Progenitor cell of endocrine pancreas (in vitro differentiated cells): ENCODE measurements at regions not wholly inside any gene's neighbourhood (a gene's known extent, or its start where the extent isn't known, plus 50 kb on each side); places are given as distances from the start of the nearest gene placed in this dataset.

ENCODE experiments used
- DNase-seq: peaks from one replicate; pipeline ENCODE4 v3.0.0; 2021; ENCODE audit warnings: low spot score; ENCODE audit not compliant: unreplicated experiment
- H3K27ac Mint-ChIP-seq: 2 replicates; pipeline ENCODE4 v1.8.0; 2021; ENCODE audit warnings: mild to moderate bottlenecking, moderate library complexity, mixed read lengths
- H3K27me3 Mint-ChIP-seq: 2 replicates; pipeline ENCODE4 v1.8.0; 2021; ENCODE audit warnings: mixed read lengths
- H3K36me3 Mint-ChIP-seq: 2 replicates; pipeline ENCODE4 v1.8.0; 2022; ENCODE audit warnings: mixed read lengths; ENCODE audit not compliant: insufficient read depth
- H3K4me1 Mint-ChIP-seq: 2 replicates; pipeline ENCODE4 v1.8.0; 2021; ENCODE audit warnings: low read depth, mixed read lengths
- H3K4me3 Mint-ChIP-seq: 2 replicates; pipeline ENCODE4 v1.8.0; 2021; ENCODE audit warnings: low read depth, mild to moderate bottlenecking, moderate library complexity, mixed read lengths
- H3K9me3 Mint-ChIP-seq: 2 replicates; pipeline ENCODE4 v1.8.0; 2021; ENCODE audit warnings: low read depth, mixed read lengths
- TF ChIP-seq, protein P1 (sequence below): fragments of 200-600 bp; sonication (generic); IDR thresholded peaks from one replicate; pipeline ENCODE4 v1.5.0; 2021; ENCODE audit warnings: antibody characterized with exemption, mild to moderate bottlenecking; ENCODE audit not compliant: unreplicated experiment

DNA sequence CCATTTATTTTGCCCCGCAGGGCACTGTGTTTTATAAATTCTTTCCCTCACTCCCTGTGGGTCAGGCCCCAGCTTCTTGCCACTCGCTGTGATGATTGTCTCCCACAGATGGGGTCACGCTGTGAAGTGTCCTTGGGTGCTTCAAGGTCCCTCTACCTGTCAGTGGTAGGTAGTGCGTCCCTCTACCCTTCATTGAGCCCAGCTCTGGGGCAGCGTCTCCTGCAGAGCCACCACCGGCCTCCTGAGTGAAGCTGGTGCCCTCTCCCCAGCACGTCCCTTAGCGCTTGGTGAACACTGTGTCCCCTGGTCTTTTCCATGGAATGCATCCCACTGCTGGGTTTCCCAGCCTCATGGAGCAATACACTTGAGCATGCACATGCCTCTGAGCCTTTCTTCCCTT, 108.2 kb downstream of the NRN1 start:
- no peak for DNase-seq
- Mint-ChIP-seq H3K9me3 (no peaks in the 10 kb centered on the region), H3K27me3 (no peaks in the 10 kb centered on the region), H3K4me1 (no peaks in the 10 kb centered on the region), H3K4me3 (no peak overlapping the region), H3K27ac (no peak overlapping the region), H3K36me3 (no peaks in the 10 kb centered on the region)
- TF ChIP-seq, protein P1, sequence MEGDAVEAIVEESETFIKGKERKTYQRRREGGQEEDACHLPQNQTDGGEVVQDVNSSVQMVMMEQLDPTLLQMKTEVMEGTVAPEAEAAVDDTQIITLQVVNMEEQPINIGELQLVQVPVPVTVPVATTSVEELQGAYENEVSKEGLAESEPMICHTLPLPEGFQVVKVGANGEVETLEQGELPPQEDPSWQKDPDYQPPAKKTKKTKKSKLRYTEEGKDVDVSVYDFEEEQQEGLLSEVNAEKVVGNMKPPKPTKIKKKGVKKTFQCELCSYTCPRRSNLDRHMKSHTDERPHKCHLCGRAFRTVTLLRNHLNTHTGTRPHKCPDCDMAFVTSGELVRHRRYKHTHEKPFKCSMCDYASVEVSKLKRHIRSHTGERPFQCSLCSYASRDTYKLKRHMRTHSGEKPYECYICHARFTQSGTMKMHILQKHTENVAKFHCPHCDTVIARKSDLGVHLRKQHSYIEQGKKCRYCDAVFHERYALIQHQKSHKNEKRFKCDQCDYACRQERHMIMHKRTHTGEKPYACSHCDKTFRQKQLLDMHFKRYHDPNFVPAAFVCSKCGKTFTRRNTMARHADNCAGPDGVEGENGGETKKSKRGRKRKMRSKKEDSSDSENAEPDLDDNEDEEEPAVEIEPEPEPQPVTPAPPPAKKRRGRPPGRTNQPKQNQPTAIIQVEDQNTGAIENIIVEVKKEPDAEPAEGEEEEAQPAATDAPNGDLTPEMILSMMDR, result no peak

DNA sequence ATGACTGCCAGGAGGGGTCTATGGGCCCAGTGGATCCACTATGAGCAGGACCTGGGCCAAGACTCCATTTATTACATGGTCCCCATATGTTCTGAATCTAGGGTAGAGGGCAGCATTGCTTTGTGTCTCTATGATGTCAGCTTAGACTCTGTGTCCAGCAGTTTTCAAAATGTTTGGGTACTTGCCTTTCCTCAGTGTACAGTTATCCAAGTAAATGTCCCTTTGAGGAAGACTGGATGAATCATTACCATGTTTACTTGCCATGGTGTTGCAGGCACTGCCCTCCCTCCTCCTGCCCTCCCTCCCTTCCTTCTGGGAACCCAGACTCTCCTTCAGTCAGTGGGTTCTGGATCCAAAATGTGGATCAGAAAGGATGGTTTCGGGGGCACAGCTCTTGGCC, 108.6 kb downstream of the NRN1 start:
- H3K36me3 Mint-ChIP-seq, result no peaks in the 10 kb centered on the region
- no peaks in the 10 kb centered on the region for H3K4me1 Mint-ChIP-seq

DNA sequence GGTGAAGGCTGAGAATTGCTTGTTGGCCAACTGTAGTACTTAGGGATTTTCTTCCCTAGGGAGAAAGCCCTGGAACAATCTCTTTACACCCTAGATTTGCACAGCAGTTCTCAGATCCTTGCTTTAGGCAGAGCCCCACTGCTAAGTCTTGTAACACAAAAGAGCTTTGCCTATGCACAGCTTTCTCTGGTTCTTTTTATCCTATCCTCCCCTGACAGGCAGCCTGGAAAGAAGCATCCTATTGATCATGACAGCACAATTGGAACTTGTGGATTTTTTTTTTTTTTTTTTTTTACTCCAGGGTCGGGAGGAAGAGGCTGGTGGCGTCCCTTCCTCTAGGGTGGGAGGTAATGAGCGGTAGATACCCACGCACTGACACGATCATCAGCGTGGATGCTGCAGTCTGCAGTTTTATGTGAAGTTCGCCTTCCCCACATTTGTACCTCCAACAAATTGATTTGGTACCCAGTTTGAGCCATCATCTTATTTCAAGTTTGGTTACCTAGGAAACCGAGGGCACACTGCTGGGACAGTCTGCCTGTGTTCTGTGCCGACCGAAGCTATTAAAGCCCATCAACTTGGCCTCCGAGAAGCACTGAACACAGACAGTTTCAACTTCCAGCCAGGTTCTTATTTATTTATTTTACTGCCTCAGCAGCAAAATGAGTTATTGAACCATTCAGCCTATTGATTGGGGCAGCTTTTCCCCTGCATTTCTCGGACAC, 110.1 kb downstream of the NRN1 start:
- peaks cover 2% of the 10 kb centered on the region for H3K36me3 Mint-ChIP-seq
- TF ChIP-seq, protein P1, result no peak
- H3K4me3 Mint-ChIP-seq, result no peak overlapping the region

More for the DNA sequence above, 108.6 kb downstream of the NRN1 start:
- H3K27me3 Mint-ChIP-seq, result no peaks in the 10 kb centered on the region
- DNase-seq, result no peak
- TF ChIP-seq, protein P1, result no peak
- no peak overlapping the region for H3K4me3 Mint-ChIP-seq
- H3K9me3 Mint-ChIP-seq, result no peaks in the 10 kb centered on the region
- H3K27ac Mint-ChIP-seq, result no peak overlapping the region

DNA sequence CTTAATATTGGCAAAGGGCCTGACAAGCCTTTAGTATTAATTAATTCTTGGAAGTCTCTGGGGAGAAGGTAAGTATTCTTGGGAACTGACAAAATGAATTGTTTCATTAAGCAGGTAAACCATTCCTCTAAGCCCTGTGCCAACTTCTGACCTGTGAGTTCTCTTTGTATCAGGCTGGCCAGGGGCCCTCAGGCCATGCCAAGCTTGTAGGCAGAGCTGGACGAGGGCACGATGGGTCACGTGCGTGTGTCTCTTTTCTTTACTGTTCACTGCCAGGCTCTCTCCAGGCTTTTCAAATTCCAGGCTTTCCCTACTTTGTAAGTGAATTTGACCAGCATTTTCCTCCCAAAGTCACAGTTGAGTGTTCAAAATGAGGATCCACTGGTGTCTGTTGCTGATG, 112.4 kb downstream of the NRN1 start:
- peaks cover 7% of the 10 kb centered on the region for H3K9me3 Mint-ChIP-seq
- no peak overlapping the region for H3K27ac Mint-ChIP-seq
- H3K4me3 Mint-ChIP-seq, result no peak overlapping the region
- peaks cover 2% of the 10 kb centered on the region for H3K36me3 Mint-ChIP-seq
- DNase-seq, result no peak
- TF ChIP-seq, protein P1, result no peak
- H3K4me1 Mint-ChIP-seq, result peaks cover 4% of the 10 kb centered on the region
- H3K27me3 Mint-ChIP-seq, result no peaks in the 10 kb centered on the region

More for the DNA sequence above, 110.1 kb downstream of the NRN1 start:
- Mint-ChIP-seq H3K27ac (no peak overlapping the region), H3K4me1 (peaks cover 4% of the 10 kb centered on the region), H3K9me3 (peaks cover 7% of the 10 kb centered on the region), H3K27me3 (no peaks in the 10 kb centered on the region)
- DNase-seq, result no peak

DNA sequence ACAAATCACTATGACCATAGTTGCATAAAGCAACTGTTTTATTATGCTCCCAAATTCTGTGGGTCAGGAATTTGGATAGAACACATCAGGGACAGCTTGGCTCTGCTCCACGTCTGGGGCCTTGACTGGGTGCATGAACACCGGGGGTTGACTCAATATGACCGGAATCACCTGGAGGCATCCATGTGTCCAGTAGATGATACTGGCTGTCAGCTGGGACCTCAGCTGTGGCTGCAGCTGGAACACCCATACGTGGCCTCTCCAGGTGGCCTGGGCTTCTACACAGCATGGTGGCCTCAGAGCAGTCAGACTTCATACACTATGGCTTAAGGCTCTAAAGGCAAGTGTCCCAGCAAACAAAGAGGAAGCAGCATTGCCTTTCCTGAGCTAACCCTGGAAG, 113.4 kb downstream of the NRN1 start:
- Mint-ChIP-seq H3K4me1 (peaks cover 4% of the 10 kb centered on the region), H3K36me3 (peaks cover 2% of the 10 kb centered on the region), H3K27me3 (no peaks in the 10 kb centered on the region), H3K4me3 (peak overlapping the region; percentile 12), H3K27ac (no peak overlapping the region), H3K9me3 (peaks cover 7% of the 10 kb centered on the region)
- DNase-seq, result no peak
- TF ChIP-seq, protein P1, result no peak
